Right lobe of liver (tissue), 6 donors: ENCODE measurements at regions not wholly inside any gene's neighbourhood (a gene's known extent, or its start where the extent isn't known, plus 50 kb on each side); places are given as distances from the start of the nearest gene placed in this dataset.

Experiments used
- ATAC-seq, 4 donors: fragments of 200-7000 bp; cut with Tn5 transposase; one replicate each; pipeline ENCODE4 v1.9.1; 2020; ENCODE audit warnings: mild to moderate bottlenecking in 4 of 4, moderate library complexity in 4 of 4
- DNase-seq, 3 donors: peaks; one replicate each; pipeline ENCODE4 v3.0.0-alpha.2; 2020
- H3K27ac ChIP-seq, 3 donors: fragments of 200-600 bp; one replicate each; pipeline ENCODE4 v1.8.0; 2022
- H3K27me3 ChIP-seq, 2 donors: fragments of 200-600 bp; one replicate each; pipeline ENCODE4 v1.8.0; 2022
- H3K36me3 ChIP-seq, 4 donors: fragments of 200-600 bp; sonication (generic) in 1 of 4; one replicate each; pipeline versions ENCODE4 v1.5.1 to v1.8.0; 2017 to 2022; ENCODE audit warnings: control low read depth in 1 of 4
- H3K4me1 ChIP-seq, 4 donors: fragments of 200-600 bp; sonication (generic) in 1 of 4; one replicate each; pipeline versions ENCODE4 v1.5.1 to v1.8.0; 2017 to 2022; ENCODE audit warnings: control low read depth in 1 of 4
- H3K4me3 ChIP-seq, 3 donors: fragments of 200-600 bp; one replicate each; pipeline ENCODE4 v1.8.0; 2022
- H3K9me3 ChIP-seq, 4 donors: fragments of 200-600 bp; sonication (generic) in 1 of 4; one replicate each; pipeline versions ENCODE4 v1.5.1 to v1.8.0; 2017 to 2022; ENCODE audit warnings: control low read depth in 1 of 4
- POLR2A ChIP-seq: fragments of 450-650 bp; IDR thresholded peaks from one replicate; pipeline ENCODE4 v1.6.1; 2017; ENCODE audit warnings: antibody characterized with exemption, mild to moderate bottlenecking
- WGBS: methylation state at CpG from one replicate; pipeline ENCODE4 v1.1.6; 2018; ENCODE audit warnings: low coverage, low lambda C conversion rate; ENCODE audit not compliant: insufficient coverage; ENCODE audit errors: missing lambda C conversion rate; 5-methylcytosine and 5-hydroxymethylcytosine counted together
- intact Hi-C, 2 donors: fragments of 100-400 bp; cut with DNase I; formaldehyde crosslinking; loops; one replicate each; pipeline versions ENCODE4 v1.11.2 to v1.14.1; 2022
- TF ChIP-seq, protein P1 (sequence below), 4 donors: fragments of 200-600 bp in 3 of 4; fragments of 450-650 bp in 1 of 4; IDR thresholded peaks; one replicate each; pipeline versions ENCODE4 v1.5.1 to v1.8.0; 2016 to 2022; ENCODE audit warnings: antibody characterized with exemption in 4 of 4, mild to moderate bottlenecking in 2 of 4
- donor health status: DM: no; HTN: yes; CAD: no.
- donor health status: DM: no; HTN: no; CAD: no.
- donor health status: DM: no; HTN: no; CAD: no.
- donor health status: DM: no; HTN: yes; CAD: no.
- donor health status: DM: no; HTN: yes; CAD: no.

DNA sequence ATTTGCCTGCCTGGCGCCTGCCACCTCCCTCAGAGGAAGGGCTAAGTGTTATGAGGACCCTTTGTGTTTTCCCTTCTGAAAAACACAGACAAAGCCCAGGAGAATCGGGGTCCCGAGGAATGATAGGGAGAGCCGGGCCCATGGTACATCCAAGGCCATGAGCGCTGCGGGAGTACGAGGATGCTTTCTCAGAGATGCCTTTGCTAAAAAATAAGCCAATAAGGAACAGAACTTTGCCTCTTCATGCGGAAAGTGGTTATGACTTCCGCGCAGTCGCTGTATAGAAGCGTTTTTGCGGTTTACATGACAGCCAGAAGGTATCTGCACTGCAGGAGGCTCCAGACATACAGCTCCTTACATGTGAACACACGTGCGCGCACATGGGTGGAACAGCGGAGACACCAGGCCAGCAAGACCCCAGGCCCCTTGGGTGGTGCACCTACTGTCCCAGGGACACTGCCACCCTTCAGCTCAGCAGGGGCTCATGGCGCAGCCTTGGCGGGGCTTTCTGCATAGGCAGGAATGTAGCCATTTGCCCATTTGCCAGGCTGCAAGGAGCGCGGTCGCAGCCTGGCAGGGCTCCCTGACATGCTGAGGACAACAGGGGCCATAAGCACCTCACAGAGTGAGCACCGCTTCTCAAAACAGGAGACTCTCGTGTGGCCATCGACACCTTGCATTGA is 252.4 kb upstream of the SALL3 start:
- intact Hi-C loops = no loop called here
- TF ChIP-seq, protein P1, sequence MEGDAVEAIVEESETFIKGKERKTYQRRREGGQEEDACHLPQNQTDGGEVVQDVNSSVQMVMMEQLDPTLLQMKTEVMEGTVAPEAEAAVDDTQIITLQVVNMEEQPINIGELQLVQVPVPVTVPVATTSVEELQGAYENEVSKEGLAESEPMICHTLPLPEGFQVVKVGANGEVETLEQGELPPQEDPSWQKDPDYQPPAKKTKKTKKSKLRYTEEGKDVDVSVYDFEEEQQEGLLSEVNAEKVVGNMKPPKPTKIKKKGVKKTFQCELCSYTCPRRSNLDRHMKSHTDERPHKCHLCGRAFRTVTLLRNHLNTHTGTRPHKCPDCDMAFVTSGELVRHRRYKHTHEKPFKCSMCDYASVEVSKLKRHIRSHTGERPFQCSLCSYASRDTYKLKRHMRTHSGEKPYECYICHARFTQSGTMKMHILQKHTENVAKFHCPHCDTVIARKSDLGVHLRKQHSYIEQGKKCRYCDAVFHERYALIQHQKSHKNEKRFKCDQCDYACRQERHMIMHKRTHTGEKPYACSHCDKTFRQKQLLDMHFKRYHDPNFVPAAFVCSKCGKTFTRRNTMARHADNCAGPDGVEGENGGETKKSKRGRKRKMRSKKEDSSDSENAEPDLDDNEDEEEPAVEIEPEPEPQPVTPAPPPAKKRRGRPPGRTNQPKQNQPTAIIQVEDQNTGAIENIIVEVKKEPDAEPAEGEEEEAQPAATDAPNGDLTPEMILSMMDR (IDR thresholded peaks at IDR 0.05) = no peak
- no peak for TF ChIP-seq POLR2A
- Histone ChIP-seq H3K27me3 (no peaks in the 10 kb centered on the region), H3K36me3 (no peaks in the 10 kb centered on the region), H3K4me1 (no peaks in the 10 kb centered on the region), H3K4me3 (no peak overlapping the region), H3K27ac (no peak overlapping the region), H3K9me3 (no peaks in the 10 kb centered on the region)
- peak in 2 of 3 donors; percentile 28 to 30 for DNase-seq
- 80% methylated on average over 11 of the region's 25 CpGs for WGBS
- no peak for ATAC-seq

- Histone ChIP-seq H3K4me3 (no peak overlapping the region), H3K27ac (no peak overlapping the region), H3K27me3 (no peaks in the 10 kb centered on the region), H3K36me3 (no peaks in the 10 kb centered on the region), H3K4me1 (no peaks in the 10 kb centered on the region), H3K9me3 (no peaks in the 10 kb centered on the region)
- ATAC-seq (no peak), DNase-seq (peak in 2 of 3 donors; percentile 25 to 31)
- intact Hi-C loops = no loop called here
- TF ChIP-seq POLR2A = no peak
- TF ChIP-seq, protein P1 (IDR thresholded peaks at IDR 0.05) = no peak
- WGBS = 65% methylated on average over 11 of the region's 22 CpGs
Observed at GRCh38 chr18:78727877-78728783, 251.5 kb upstream of the SALL3 start.

GRCh38 chr18:78728784-78729467 is 250.7 kb upstream of the SALL3 start:
- 58% methylated on average over 4 of the region's 25 CpGs for WGBS
- TF ChIP-seq POLR2A = no peak
- TF ChIP-seq, protein P1 (IDR thresholded peaks at IDR 0.05) = no peak
- Histone ChIP-seq H3K36me3 (no peaks in the 10 kb centered on the region), H3K4me1 (no peaks in the 10 kb centered on the region), H3K4me3 (no peak overlapping the region), H3K9me3 (no peaks in the 10 kb centered on the region), H3K27me3 (no peaks in the 10 kb centered on the region), H3K27ac (no peak overlapping the region)
- intact Hi-C loops = no loop called here
- ATAC-seq (no peak), DNase-seq (peak in 2 of 3 donors; percentile 25 to 38)

- Histone ChIP-seq H3K4me1 (no peaks in the 10 kb centered on the region), H3K36me3 (no peaks in the 10 kb centered on the region), H3K4me3 (no peak overlapping the region), H3K27ac (no peak overlapping the region), H3K9me3 (no peaks in the 10 kb centered on the region), H3K27me3 (no peaks in the 10 kb centered on the region)
- ATAC-seq = no peak
- 29% methylated on average over 10 of the region's 10 CpGs for WGBS
- TF ChIP-seq, protein P1 (IDR thresholded peaks at IDR 0.05) = no peak
- TF ChIP-seq POLR2A = no peak
- peak in 2 of 3 donors; percentile 10 to 17 for DNase-seq
- intact Hi-C loops = no loop called here
Observed at GRCh38 chr18:78730546-78730945, 249.1 kb upstream of the SALL3 start.
